Stimulated activated CD4-positive, alpha-beta T cell treated with anti-CD3 and anti-CD28 coated beads, Interleukin-12 subunit alpha, Interleukin-12 subunit beta, amount 100 ng/mL, for 48 hours (primary cell): ENCODE measurements at regions not wholly inside any gene's neighbourhood (a gene's known extent, or its start where the extent isn't known, plus 50 kb on each side); places are given as distances from the start of the nearest gene placed in this dataset.
"Not testable (repeated sequence)": the region's sequence is repeated elsewhere in the genome, so short reads cannot be mapped to it uniquely, and the experiment has no call there.

Source experiments
- DNase-seq, 3 donors: peaks; one replicate each; pipeline ENCODE4 v3.0.0-alpha.2; 2020; ENCODE audit warnings: low read depth in 2 of 3, low spot score in 1 of 3

GRCh38 chr1:60916906-60917305 lies 165.5 kb upstream of the NFIA start:
- no peak for DNase-seq

- DNase-seq, result no peak
These were observed 166.2 kb upstream of the NFIA start for GRCh38 chr1:60916199-60916598.

GRCh38 chr1:60915441-60915840 lies 166.9 kb upstream of the NFIA start:
- no peak for DNase-seq

GRCh38 chr1:60914982-60915381 lies 167.4 kb upstream of the NFIA start:
- DNase-seq, result no peak

GRCh38 chr1:60913708-60914107 lies 168.7 kb upstream of the NFIA start:
- DNase-seq, result not testable (repeated sequence)

GRCh38 chr1:60913039-60913438 lies 169.3 kb upstream of the NFIA start:
- DNase-seq, result no peak

GRCh38 chr1:60911966-60912697 lies 170.2 kb upstream of the NFIA start:
- no peak for DNase-seq

GRCh38 chr1:60908159-60908558 lies 174.2 kb upstream of the NFIA start:
- no peak for DNase-seq

GRCh38 chr1:60906526-60906925 lies 175.8 kb upstream of the NFIA start:
- no peak for DNase-seq

GRCh38 chr1:60906039-60906438 lies 176.3 kb upstream of the NFIA start:
- DNase-seq, result no peak

- DNase-seq, result no peak
These were observed 178.1 kb upstream of the NFIA start for GRCh38 chr1:60904099-60904851.

GRCh38 chr1:60903591-60903990 lies 178.8 kb upstream of the NFIA start:
- no peak for DNase-seq

GRCh38 chr1:60899464-60899863 lies 182.9 kb upstream of the NFIA start:
- no peak for DNase-seq

- DNase-seq, result peak in 1 of 3 donors; percentile 8
These were observed 183.4 kb upstream of the NFIA start for GRCh38 chr1:60898987-60899386.

- DNase-seq, result no peak
These were observed 183.9 kb upstream of the NFIA start for GRCh38 chr1:60898413-60898812.

- DNase-seq, result no peak
These were observed 185.5 kb upstream of the NFIA start for GRCh38 chr1:60896701-60897363.

- no peak for DNase-seq
These were observed 186.7 kb upstream of the NFIA start for GRCh38 chr1:60895701-60896100.

- no peak for DNase-seq
These were observed 187.1 kb upstream of the NFIA start for GRCh38 chr1:60895252-60895651.

- no peak for DNase-seq
These were observed 187.6 kb upstream of the NFIA start for GRCh38 chr1:60894741-60895140.

GRCh38 chr1:60894130-60894529 lies 188.2 kb upstream of the NFIA start:
- no peak for DNase-seq

GRCh38 chr1:60893136-60893930 lies 189.0 kb upstream of the NFIA start:
- no peak for DNase-seq
